OCI-LY3 (cell line): ENCODE measurements at regions not wholly inside any gene's neighbourhood (a gene's known extent, or its start where the extent isn't known, plus 50 kb on each side); places are given as distances from the start of the nearest gene placed in this dataset.

Experiments used
- H2AFZ ChIP-seq: fragments of 200-600, 300-600 bp; shearing (Covaris generic); 2 replicates; pipeline ENCODE4 v1.6.0; 2014; ENCODE audit warnings: antibody characterized with exemption, low read depth, low read length
- H3K27ac ChIP-seq: fragments of 200-600, 300-600 bp; sonication (generic); 2 replicates; pipeline ENCODE4 v1.5.1; 2014; ENCODE audit warnings: mild to moderate bottlenecking, low read length, moderate library complexity, mixed read lengths
- H3K27me3 ChIP-seq: fragments of 200-600, 300-600 bp; sonication (generic); 2 replicates; pipeline ENCODE4 v1.6.1; 2014; ENCODE audit warnings: low read depth, low read length, mixed read lengths
- H3K36me3 ChIP-seq: fragments of 200-600, 300-600 bp; sonication (generic); replicated peaks from 2 replicates; pipeline ENCODE3; 2014; ENCODE audit warnings: low read depth, low read length, mixed read lengths
- H3K4me1 ChIP-seq: fragments of 300-600, 200-600 bp; sonication (generic); 2 replicates; pipeline ENCODE4 v1.6.1; 2014; ENCODE audit warnings: low read length, mixed read lengths
- H3K4me2 ChIP-seq: fragments of 200-600, 300-600 bp; sonication (generic); 2 replicates; pipeline ENCODE4 v1.6.1; 2014; ENCODE audit warnings: low read length, mixed read lengths
- H3K4me3 ChIP-seq: fragments of 300-600, 200-600 bp; sonication (generic); 2 replicates; pipeline ENCODE4 v1.5.1; 2014; ENCODE audit warnings: antibody characterized with exemption, mild to moderate bottlenecking, low read length, moderate library complexity
- H3K79me2 ChIP-seq: fragments of 300-600, 200-600 bp; shearing (Covaris generic); 2 replicates; pipeline ENCODE4 v1.6.1; 2014; ENCODE audit warnings: mild to moderate bottlenecking, low read length, mixed read lengths
- H3K9ac ChIP-seq: fragments of 300-600, 200-600 bp; shearing (Covaris generic); 2 replicates; pipeline ENCODE4 v1.6.0; 2014; ENCODE audit warnings: mild to moderate bottlenecking, low read length, moderate library complexity
- H3K9me3 ChIP-seq: fragments of 200-600, 300-600 bp; shearing (Covaris generic); 2 replicates; pipeline ENCODE4 v1.6.1; 2014; ENCODE audit warnings: low read length, mixed read lengths; ENCODE audit not compliant: insufficient read depth
- H4K20me1 ChIP-seq: fragments of 200-600, 300-600 bp; sonication (generic); 2 replicates; pipeline ENCODE4 v1.6.1; 2016; ENCODE audit warnings: low read length, mixed read lengths; ENCODE audit not compliant: insufficient read depth
- EZH2phosphoT487 ChIP-seq: fragments of 200-600 bp; shearing (Covaris generic); IDR thresholded peaks from 2 replicates; pipeline ENCODE4 v1.6.1; 2018; ENCODE audit warnings: antibody characterized with exemption, mixed run types, low read depth
- TF ChIP-seq, protein P1 (sequence below): fragments of 200-600, 300-600 bp; sonication (generic); IDR thresholded peaks from 2 replicates; pipeline ENCODE4 v1.5.1; 2014; ENCODE audit warnings: antibody characterized with exemption, low read length, low read depth

DNA sequence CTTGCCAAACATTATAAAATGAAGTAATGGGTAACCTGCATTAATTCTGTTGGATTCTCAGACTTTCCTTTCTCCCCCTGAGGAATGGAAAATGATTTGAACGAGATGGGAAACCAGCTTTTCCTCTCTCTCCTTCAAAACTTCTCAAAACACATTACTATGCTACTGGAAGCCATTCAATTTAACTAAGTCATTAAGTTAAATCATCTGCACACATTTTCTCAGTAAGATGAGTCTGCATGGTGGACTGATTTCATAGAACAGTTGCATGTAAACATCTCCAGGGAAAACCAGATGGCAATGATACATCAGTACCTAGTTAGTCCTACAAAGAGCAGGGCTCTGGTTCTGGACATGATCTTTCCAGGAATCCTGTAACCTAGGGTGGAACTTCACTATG is 59.9 kb downstream of the BMP4 start:
- H3K4me1 ChIP-seq: peaks cover 45% of the 10 kb centered on the region

GRCh38 chr14:53894456-53894855 is 62.2 kb downstream of the BMP4 start:
- no peaks in the 10 kb centered on the region for H3K9me3 ChIP-seq
- peaks cover 63% of the 10 kb centered on the region for H3K4me1 ChIP-seq
- H3K9ac ChIP-seq: peak overlapping the region; percentile 77
- H3K4me3 ChIP-seq: peak overlapping the region; percentile 59
- no peaks in the 10 kb centered on the region for H3K36me3 ChIP-seq
- TF ChIP-seq, protein P1, sequence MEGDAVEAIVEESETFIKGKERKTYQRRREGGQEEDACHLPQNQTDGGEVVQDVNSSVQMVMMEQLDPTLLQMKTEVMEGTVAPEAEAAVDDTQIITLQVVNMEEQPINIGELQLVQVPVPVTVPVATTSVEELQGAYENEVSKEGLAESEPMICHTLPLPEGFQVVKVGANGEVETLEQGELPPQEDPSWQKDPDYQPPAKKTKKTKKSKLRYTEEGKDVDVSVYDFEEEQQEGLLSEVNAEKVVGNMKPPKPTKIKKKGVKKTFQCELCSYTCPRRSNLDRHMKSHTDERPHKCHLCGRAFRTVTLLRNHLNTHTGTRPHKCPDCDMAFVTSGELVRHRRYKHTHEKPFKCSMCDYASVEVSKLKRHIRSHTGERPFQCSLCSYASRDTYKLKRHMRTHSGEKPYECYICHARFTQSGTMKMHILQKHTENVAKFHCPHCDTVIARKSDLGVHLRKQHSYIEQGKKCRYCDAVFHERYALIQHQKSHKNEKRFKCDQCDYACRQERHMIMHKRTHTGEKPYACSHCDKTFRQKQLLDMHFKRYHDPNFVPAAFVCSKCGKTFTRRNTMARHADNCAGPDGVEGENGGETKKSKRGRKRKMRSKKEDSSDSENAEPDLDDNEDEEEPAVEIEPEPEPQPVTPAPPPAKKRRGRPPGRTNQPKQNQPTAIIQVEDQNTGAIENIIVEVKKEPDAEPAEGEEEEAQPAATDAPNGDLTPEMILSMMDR: no peak
- peak; percentile 42; the same call in 1 of the 2 replicates for TF ChIP-seq EZH2phosphoT487
- H3K27me3 ChIP-seq: no peaks in the 10 kb centered on the region
- H4K20me1 ChIP-seq: no peaks in the 10 kb centered on the region
- no peak overlapping the region for H2AFZ ChIP-seq
- peak overlapping the region; percentile 97 for H3K27ac ChIP-seq
- H3K4me2 ChIP-seq: peak overlapping the region; percentile 86
- no peaks in the 10 kb centered on the region for H3K79me2 ChIP-seq

More for the DNA sequence above, 59.9 kb downstream of the BMP4 start:
- Histone ChIP-seq H3K4me3 (no peak overlapping the region), H3K4me2 (no peak overlapping the region), H3K79me2 (no peaks in the 10 kb centered on the region), H3K9ac (no peak overlapping the region), H4K20me1 (no peaks in the 10 kb centered on the region), H3K27me3 (no peaks in the 10 kb centered on the region), H3K9me3 (no peaks in the 10 kb centered on the region), H2AFZ (no peak overlapping the region), H3K27ac (no peak overlapping the region), H3K36me3 (no peaks in the 10 kb centered on the region)
- TF ChIP-seq, protein P1: no peak
- TF ChIP-seq EZH2phosphoT487: no peak

- Histone ChIP-seq H3K27me3 (no peaks in the 10 kb centered on the region), H3K27ac (peak overlapping the region; percentile 97), H3K9ac (peak overlapping the region; percentile 77), H4K20me1 (no peaks in the 10 kb centered on the region), H3K79me2 (no peaks in the 10 kb centered on the region), H3K4me3 (peak overlapping the region; percentile 59), H3K4me1 (peaks cover 74% of the 10 kb centered on the region), H3K4me2 (peak overlapping the region; percentile 86), H2AFZ (no peak overlapping the region), H3K9me3 (no peaks in the 10 kb centered on the region), H3K36me3 (no peaks in the 10 kb centered on the region)
- TF ChIP-seq, protein P1: no peak
- TF ChIP-seq EZH2phosphoT487: no peak
These were observed 63.3 kb downstream of the BMP4 start for GRCh38 chr14:53893374-53893773.

DNA sequence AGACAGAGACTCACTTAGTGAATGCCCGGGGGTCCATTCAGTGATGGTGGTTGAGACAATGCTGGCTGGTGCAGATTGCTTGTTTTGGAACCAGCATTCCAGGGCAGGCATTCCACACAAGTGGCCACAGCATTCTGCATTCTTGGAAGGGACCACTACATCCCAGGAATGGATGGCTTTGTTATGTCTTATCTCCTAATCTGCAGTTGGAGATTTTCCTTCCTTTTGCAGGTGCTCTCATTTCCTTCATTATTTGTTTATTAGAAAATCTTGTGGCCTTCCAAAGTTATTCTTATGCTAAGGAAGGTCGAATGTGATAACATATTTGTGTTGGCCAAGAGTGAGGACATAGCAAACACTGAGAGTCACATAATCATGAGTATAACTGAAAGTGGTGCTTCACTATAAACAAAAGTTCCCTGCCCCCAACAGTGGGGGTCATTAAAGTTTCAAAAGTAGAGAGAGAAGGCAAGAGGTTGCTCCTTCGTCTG is 66.0 kb downstream of the BMP4 start:
- Histone ChIP-seq H3K27me3 (no peaks in the 10 kb centered on the region), H3K79me2 (no peaks in the 10 kb centered on the region), H3K9me3 (no peaks in the 10 kb centered on the region), H3K27ac (no peak overlapping the region), H3K36me3 (no peaks in the 10 kb centered on the region), H2AFZ (no peak overlapping the region), H4K20me1 (no peaks in the 10 kb centered on the region), H3K9ac (no peak overlapping the region), H3K4me3 (no peak overlapping the region), H3K4me1 (peaks cover 67% of the 10 kb centered on the region), H3K4me2 (no peak overlapping the region)
- TF ChIP-seq, protein P1: no peak
- TF ChIP-seq EZH2phosphoT487: no peak
